ENCODE measurements at regions not wholly inside any gene's neighbourhood (a gene's known extent, or its start where the extent isn't known, plus 50 kb on each side); places are given as distances from the start of the nearest gene placed in this dataset.

GRCh38 chr10:93160829-93161228, 87.1 kb downstream of the CYP26A1 start:
- POLR2A ChIA-PET: no interaction called here
- intact Hi-C loops (cut with micrococcal nuclease): no loop called here
- no peak for TF ChIP-seq CTCF (IDR thresholded peaks at IDR 0.05)
- Mint-ChIP-seq H3K4me1 (peaks cover under 1% of the 10 kb centered on the region), H3K27me3 (peaks cover 3% of the 10 kb centered on the region), H3K4me3 (no peak overlapping the region), H3K27ac (no peak overlapping the region), H3K36me3 (ENCODE audit: low read depth) (no peaks in the 10 kb centered on the region), H3K9me3 (peaks cover 20% of the 10 kb centered on the region)
- CTCF ChIA-PET: no interaction called here
- ATAC-seq (ENCODE audit: low read depth): no peak
- DNase-seq: no peak

GRCh38 chr10:93165367-93165766, 91.7 kb downstream of the CYP26A1 start:
- H3K9me3 Mint-ChIP-seq: peaks cover 10% of the 10 kb centered on the region
- CTCF ChIA-PET: no interaction called here

GRCh38 chr10:93166134-93166533, 92.4 kb downstream of the CYP26A1 start:
- intact Hi-C loops (cut with micrococcal nuclease): no loop called here
- H3K27me3 Mint-ChIP-seq: peaks cover 13% of the 10 kb centered on the region
- H3K27ac Mint-ChIP-seq: no peak overlapping the region

More at GRCh38 chr10:93165367-93165766, 91.7 kb downstream of the CYP26A1 start:
- ATAC-seq (ENCODE audit: low read depth) (no peak), DNase-seq (no peak)
- peaks cover 6% of the 10 kb centered on the region for H3K4me1 Mint-ChIP-seq
- no peak overlapping the region for H3K27ac Mint-ChIP-seq
- peaks cover under 1% of the 10 kb centered on the region for H3K36me3 Mint-ChIP-seq (ENCODE audit: low read depth)
- H3K4me3 Mint-ChIP-seq: no peak overlapping the region
- TF ChIP-seq CTCF (IDR thresholded peaks at IDR 0.05): no peak
- intact Hi-C loops (cut with micrococcal nuclease): no loop called here
- POLR2A ChIA-PET: no interaction called here
- H3K27me3 Mint-ChIP-seq: peaks cover 11% of the 10 kb centered on the region

GRCh38 chr10:93171837-93172236, 98.1 kb downstream of the CYP26A1 start:
- Mint-ChIP-seq H3K36me3 (ENCODE audit: low read depth) (peaks cover 2% of the 10 kb centered on the region), H3K27ac (no peak overlapping the region), H3K4me1 (no peaks in the 10 kb centered on the region), H3K4me3 (no peak overlapping the region), H3K9me3 (peaks cover 10% of the 10 kb centered on the region), H3K27me3 (peaks cover 8% of the 10 kb centered on the region)
- POLR2A ChIA-PET: no interaction called here
- DNase-seq: no peak
- intact Hi-C loops (cut with micrococcal nuclease): no loop called here
- no peak for TF ChIP-seq CTCF (IDR thresholded peaks at IDR 0.05)
- CTCF ChIA-PET: no interaction called here
- ATAC-seq (ENCODE audit: low read depth): no peak

More at GRCh38 chr10:93166134-93166533, 92.4 kb downstream of the CYP26A1 start:
- POLR2A ChIA-PET: no interaction called here
- DNase-seq (no peak), ATAC-seq (ENCODE audit: low read depth) (no peak)
- H3K9me3 Mint-ChIP-seq: peaks cover 12% of the 10 kb centered on the region
- H3K4me3 Mint-ChIP-seq: no peak overlapping the region
- CTCF ChIA-PET: no interaction called here
- H3K36me3 Mint-ChIP-seq (ENCODE audit: low read depth): peaks cover 2% of the 10 kb centered on the region
- H3K4me1 Mint-ChIP-seq: peaks cover 6% of the 10 kb centered on the region
- TF ChIP-seq CTCF (IDR thresholded peaks at IDR 0.05): no peak

- Mint-ChIP-seq H3K27ac (no peak overlapping the region), H3K4me3 (no peak overlapping the region), H3K4me1 (no peaks in the 10 kb centered on the region), H3K9me3 (peaks cover 10% of the 10 kb centered on the region), H3K36me3 (ENCODE audit: low read depth) (peaks cover 2% of the 10 kb centered on the region), H3K27me3 (peaks cover 5% of the 10 kb centered on the region)
- TF ChIP-seq CTCF (IDR thresholded peaks at IDR 0.05): no peak
- DNase-seq (no peak), ATAC-seq (ENCODE audit: low read depth) (no peak)
- intact Hi-C loops (cut with micrococcal nuclease): no loop called here
- ChIA-PET POLR2A (no interaction called here), CTCF (no interaction called here)
These were observed 100.5 kb downstream of the CYP26A1 start for GRCh38 chr10:93173967-93174845.
